Adrenal gland (tissue), 5 donors: ENCODE measurements at regions not wholly inside any gene's neighbourhood (a gene's known extent, or its start where the extent isn't known, plus 50 kb on each side); places are given as distances from the start of the nearest gene placed in this dataset.

Source experiments
- POLR2A ChIP-seq, 2 donors: fragments of 450-650 bp; IDR thresholded peaks; one replicate each; pipeline ENCODE4 v1.6.1; 2017; ENCODE audit warnings: antibody characterized with exemption in 2 of 2, mild to moderate bottlenecking in 2 of 2, moderate library complexity in 1 of 2
- TF ChIP-seq, protein P1 (sequence below), 6 experiments: fragments of 450-650 bp in 4 of 6; fragments of 200-600 bp in 2 of 6; sonication (generic) in 1 of 6; IDR thresholded peaks; 1 replicate in 5 of 6; 2 replicates in 1 of 6; pipeline versions ENCODE4 v1.5.1 to v1.8.0; 2016 to 2021; ENCODE audit warnings: antibody characterized with exemption in 6 of 6, mild to moderate bottlenecking in 2 of 6, moderate library complexity in 1 of 6
- donor health status: DM: no; HTN: no; CAD: no.

DNA sequence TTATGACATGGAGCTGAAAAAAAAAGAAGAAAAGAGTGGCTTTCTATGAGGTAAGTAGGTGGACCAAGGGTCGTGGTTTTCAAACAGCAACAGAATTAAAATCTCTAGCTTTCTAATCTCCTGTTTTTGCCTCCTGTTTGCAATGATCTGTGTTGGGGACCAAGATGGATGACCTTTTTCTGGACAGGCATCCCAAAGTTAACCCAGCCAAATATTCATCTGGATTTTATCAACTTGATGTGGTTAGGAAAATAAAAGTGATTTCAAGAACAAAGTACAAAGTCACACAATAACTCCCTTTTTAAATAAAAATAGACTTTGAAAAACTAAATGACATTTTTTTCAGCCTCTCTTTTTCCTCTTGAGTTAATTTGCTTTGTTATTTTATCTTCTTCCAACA is 282.1 kb upstream of the PRDM1 start:
- TF ChIP-seq POLR2A (IDR thresholded peaks at IDR 0.05), result no peak
- TF ChIP-seq, protein P1, sequence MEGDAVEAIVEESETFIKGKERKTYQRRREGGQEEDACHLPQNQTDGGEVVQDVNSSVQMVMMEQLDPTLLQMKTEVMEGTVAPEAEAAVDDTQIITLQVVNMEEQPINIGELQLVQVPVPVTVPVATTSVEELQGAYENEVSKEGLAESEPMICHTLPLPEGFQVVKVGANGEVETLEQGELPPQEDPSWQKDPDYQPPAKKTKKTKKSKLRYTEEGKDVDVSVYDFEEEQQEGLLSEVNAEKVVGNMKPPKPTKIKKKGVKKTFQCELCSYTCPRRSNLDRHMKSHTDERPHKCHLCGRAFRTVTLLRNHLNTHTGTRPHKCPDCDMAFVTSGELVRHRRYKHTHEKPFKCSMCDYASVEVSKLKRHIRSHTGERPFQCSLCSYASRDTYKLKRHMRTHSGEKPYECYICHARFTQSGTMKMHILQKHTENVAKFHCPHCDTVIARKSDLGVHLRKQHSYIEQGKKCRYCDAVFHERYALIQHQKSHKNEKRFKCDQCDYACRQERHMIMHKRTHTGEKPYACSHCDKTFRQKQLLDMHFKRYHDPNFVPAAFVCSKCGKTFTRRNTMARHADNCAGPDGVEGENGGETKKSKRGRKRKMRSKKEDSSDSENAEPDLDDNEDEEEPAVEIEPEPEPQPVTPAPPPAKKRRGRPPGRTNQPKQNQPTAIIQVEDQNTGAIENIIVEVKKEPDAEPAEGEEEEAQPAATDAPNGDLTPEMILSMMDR (IDR thresholded peaks at IDR 0.05), result no peak
